ENCODE measurements at regions not wholly inside any gene's neighbourhood (a gene's known extent, or its start where the extent isn't known, plus 50 kb on each side); places are given as distances from the start of the nearest gene placed in this dataset.
"Not testable (repeated sequence)": the region's sequence is repeated elsewhere in the genome, so short reads cannot be mapped to it uniquely, and the experiment has no call there.

DNA sequence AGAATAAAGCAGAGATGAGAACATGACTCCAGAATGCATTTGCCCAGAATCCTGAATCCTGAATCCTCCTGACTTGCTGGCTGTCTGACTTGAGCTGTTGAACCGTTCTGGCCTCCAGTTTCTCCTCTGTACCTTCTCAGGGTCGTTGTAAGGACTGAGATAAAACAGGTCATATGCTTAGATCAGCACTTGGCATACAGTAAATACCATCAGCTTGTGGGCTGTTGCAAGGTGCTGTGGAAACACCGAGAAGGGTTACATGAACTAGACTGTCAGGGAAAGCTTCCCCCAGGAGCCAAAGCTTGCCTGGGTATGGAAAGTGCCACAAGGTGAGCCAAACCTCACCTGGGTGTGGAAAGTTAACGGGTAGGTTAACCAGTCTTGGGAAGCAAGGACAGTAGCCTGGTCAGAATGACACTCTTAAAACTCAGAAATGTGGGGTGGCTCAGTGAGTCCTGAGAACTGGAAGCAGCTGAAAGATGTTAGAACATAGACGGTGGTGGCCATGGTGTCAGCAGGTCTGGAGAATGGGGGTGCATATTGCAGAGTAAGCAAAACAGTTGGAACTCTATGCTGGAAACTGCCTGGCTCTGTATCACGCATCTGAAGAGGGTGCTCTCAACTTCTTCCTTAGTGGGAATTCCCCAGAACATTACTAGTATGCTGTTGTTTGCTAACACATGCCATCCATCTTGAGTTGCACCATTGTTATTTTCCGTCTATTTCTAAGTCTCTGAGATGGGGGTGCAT is 105.3 kb upstream of the DYRK2 start:
- H4K20me1 ChIP-seq (ENCODE audit: insufficient read depth), result no peaks in the 10 kb centered on the region
- intact Hi-C loops (cut with micrococcal nuclease; ENCODE audit: unreplicated experiment), result no loop called here
- H3K9me2 ChIP-seq (ENCODE audit: insufficient read depth), result no peaks in the 10 kb centered on the region
- no peak overlapping the region for H3K27ac ChIP-seq
- H3K79me2 ChIP-seq (ENCODE audit: low read depth), result no peaks in the 10 kb centered on the region
- no peaks in the 10 kb centered on the region for H3K9me3 ChIP-seq (ENCODE audit: insufficient read depth, low read depth)
- BruUV-seq (replicated peaks), result no TSS peak
- H2AFZ ChIP-seq, result no peak overlapping the region
- H3K4me1 ChIP-seq (replicated peaks; ENCODE audit: insufficient read depth), result no peaks in the 10 kb centered on the region
- H3K36me3 ChIP-seq (ENCODE audit: low read depth), result no peaks in the 10 kb centered on the region
- H3F3A ChIP-seq (ENCODE audit: insufficient read depth, low read depth), result no peaks in the 10 kb centered on the region
- no peak overlapping the region for H3K4me2 ChIP-seq
- no peaks in the 10 kb centered on the region for H3K27me3 ChIP-seq (ENCODE audit: insufficient read depth, low read depth)
- DNase-seq, result no peak
- ChIA-PET CTCF (no interaction called here), POLR2A (ENCODE audit: unreplicated experiment) (interaction anchor here (0.6 kb wide), 1 partner anchor 726 kb away, joined by 5 read pairs; no protein-coding TSS in a partner anchor)
- TF ChIP-seq, protein P1, sequence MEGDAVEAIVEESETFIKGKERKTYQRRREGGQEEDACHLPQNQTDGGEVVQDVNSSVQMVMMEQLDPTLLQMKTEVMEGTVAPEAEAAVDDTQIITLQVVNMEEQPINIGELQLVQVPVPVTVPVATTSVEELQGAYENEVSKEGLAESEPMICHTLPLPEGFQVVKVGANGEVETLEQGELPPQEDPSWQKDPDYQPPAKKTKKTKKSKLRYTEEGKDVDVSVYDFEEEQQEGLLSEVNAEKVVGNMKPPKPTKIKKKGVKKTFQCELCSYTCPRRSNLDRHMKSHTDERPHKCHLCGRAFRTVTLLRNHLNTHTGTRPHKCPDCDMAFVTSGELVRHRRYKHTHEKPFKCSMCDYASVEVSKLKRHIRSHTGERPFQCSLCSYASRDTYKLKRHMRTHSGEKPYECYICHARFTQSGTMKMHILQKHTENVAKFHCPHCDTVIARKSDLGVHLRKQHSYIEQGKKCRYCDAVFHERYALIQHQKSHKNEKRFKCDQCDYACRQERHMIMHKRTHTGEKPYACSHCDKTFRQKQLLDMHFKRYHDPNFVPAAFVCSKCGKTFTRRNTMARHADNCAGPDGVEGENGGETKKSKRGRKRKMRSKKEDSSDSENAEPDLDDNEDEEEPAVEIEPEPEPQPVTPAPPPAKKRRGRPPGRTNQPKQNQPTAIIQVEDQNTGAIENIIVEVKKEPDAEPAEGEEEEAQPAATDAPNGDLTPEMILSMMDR (conservative IDR thresholded peaks at IDR 0.05), result no peak
- TF ChIP-seq EZH2 (IDR thresholded peaks at IDR 0.05; ENCODE audit: low read depth), result no peak
- H3K4me3 ChIP-seq, result no peak overlapping the region

DNA sequence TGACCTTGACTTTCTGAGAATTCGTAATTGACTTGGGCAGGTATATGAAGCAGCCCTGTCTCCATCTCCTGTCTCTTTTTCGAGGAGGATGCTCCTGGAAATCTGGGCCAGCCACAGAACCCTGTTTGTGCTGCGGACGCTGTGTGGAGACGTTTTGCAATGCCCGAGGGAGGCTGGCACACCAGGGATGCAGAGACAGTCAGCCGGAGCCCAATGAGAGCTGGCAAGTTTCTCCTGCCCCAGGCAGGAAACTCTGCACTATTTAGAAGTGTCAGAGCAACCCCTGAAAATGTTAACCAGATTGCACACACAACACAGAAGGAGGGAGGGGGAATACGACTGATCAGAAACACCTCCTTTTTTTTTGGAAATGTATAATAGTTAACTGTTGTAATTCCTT is 103.2 kb upstream of the DYRK2 start:
- no peak for DNase-seq
- Histone ChIP-seq H3K27ac (no peak overlapping the region), H3K27me3 (ENCODE audit: insufficient read depth, low read depth) (no peaks in the 10 kb centered on the region), H3K9me3 (ENCODE audit: insufficient read depth, low read depth) (no peaks in the 10 kb centered on the region), H3K9me2 (ENCODE audit: insufficient read depth) (no peaks in the 10 kb centered on the region), H3F3A (ENCODE audit: insufficient read depth, low read depth) (no peaks in the 10 kb centered on the region), H2AFZ (no peak overlapping the region), H3K36me3 (ENCODE audit: low read depth) (no peaks in the 10 kb centered on the region), H4K20me1 (ENCODE audit: insufficient read depth) (no peaks in the 10 kb centered on the region), H3K4me2 (no peak overlapping the region), H3K4me3 (no peak overlapping the region), H3K4me1 (replicated peaks; ENCODE audit: insufficient read depth) (no peaks in the 10 kb centered on the region), H3K79me2 (ENCODE audit: low read depth) (no peaks in the 10 kb centered on the region)
- ChIA-PET POLR2A (ENCODE audit: unreplicated experiment) (no interaction called here), CTCF (no interaction called here)
- TF ChIP-seq, protein P1 (conservative IDR thresholded peaks at IDR 0.05), result no peak
- intact Hi-C loops (cut with micrococcal nuclease; ENCODE audit: unreplicated experiment), result no loop called here
- BruUV-seq (replicated peaks), result no TSS peak

DNA sequence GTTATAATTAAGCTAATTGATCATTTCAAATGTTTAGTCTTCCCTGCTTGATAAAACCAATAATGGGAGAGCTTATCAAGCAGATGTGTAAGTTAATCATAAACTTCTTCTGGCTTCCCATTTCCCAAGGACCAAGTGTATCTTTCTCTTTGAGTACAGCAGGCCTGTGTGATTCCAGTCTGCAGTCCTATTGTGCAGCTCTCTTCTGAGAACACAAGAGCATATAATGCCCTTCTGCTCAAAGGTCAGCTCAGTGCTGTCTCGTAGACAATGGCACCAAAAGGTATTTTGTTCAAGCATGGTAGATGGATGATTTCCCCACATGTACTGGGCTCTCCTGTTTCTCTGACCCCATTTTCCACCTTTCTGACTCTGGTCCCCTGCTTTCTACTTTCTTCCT is 101.8 kb upstream of the DYRK2 start:
- H2AFZ ChIP-seq, result no peak overlapping the region
- H3K27me3 ChIP-seq (ENCODE audit: insufficient read depth, low read depth), result no peaks in the 10 kb centered on the region
- H3K9me2 ChIP-seq (ENCODE audit: insufficient read depth), result no peaks in the 10 kb centered on the region
- H3K27ac ChIP-seq, result no peak overlapping the region
- no peaks in the 10 kb centered on the region for H3F3A ChIP-seq (ENCODE audit: insufficient read depth, low read depth)
- H3K9me3 ChIP-seq (ENCODE audit: insufficient read depth, low read depth), result no peaks in the 10 kb centered on the region; the same call in 1 of the 2 replicates
- no peaks in the 10 kb centered on the region for H4K20me1 ChIP-seq (ENCODE audit: insufficient read depth)
- BruUV-seq (replicated peaks), result no TSS peak
- no peak for DNase-seq
- no peak overlapping the region for H3K4me3 ChIP-seq
- CTCF ChIA-PET, result no interaction called here
- no peaks in the 10 kb centered on the region for H3K79me2 ChIP-seq (ENCODE audit: low read depth)
- POLR2A ChIA-PET (ENCODE audit: unreplicated experiment), result interaction anchor here (0.6 kb wide), 1 partner anchor 379 kb away, joined by 10 read pairs; no protein-coding TSS in a partner anchor
- intact Hi-C loops (cut with micrococcal nuclease; ENCODE audit: unreplicated experiment), result no loop called here
- TF ChIP-seq, protein P1 (conservative IDR thresholded peaks at IDR 0.05), result no peak
- TF ChIP-seq EZH2 (IDR thresholded peaks at IDR 0.05; ENCODE audit: low read depth), result no peak
- no peaks in the 10 kb centered on the region for H3K4me1 ChIP-seq (replicated peaks; ENCODE audit: insufficient read depth)
- no peak overlapping the region for H3K4me2 ChIP-seq
- H3K36me3 ChIP-seq (ENCODE audit: low read depth), result no peaks in the 10 kb centered on the region

DNA sequence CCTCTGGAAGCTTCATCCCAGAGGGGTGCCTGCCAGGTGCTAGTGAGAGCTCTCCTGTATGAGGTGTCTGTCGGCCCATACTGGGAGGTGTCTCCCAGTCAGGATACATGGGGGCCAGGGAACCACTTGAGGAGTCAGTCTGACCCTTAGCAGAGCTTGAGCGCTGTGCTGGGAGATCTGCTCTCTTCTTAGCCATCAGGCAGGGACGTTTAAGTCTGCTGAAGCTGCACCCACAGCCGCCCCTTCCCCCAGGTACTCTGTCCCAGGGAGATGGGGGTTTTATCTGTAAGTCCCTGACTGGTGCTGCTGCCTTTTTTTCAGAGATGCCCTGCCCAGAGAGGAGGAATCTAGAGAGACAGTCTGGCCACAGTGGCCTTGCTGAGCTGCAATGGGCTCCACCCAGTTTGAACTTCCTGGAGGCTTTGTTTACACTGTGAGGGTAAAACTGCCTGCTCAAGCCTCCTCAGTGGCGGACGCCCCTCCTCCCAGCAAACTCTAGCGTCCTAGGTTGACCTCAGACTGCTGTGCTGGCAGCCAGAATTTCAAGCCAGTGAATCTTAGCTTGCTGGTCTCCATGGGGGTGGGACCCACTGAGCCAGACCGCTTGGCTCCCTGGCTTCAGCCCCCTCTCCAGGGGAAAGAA is 93.3 kb upstream of the DYRK2 start:
- BruUV-seq (replicated peaks); H3K27me3 ChIP-seq (ENCODE audit: insufficient read depth, low read depth); H3F3A ChIP-seq (ENCODE audit: insufficient read depth, low read depth); H2AFZ ChIP-seq; H3K79me2 ChIP-seq (ENCODE audit: low read depth); H3K27ac ChIP-seq; intact Hi-C loops (cut with micrococcal nuclease; ENCODE audit: unreplicated experiment); H3K9me3 ChIP-seq (ENCODE audit: insufficient read depth, low read depth); H4K20me1 ChIP-seq (ENCODE audit: insufficient read depth); H3K9me2 ChIP-seq (ENCODE audit: insufficient read depth); H3K4me3 ChIP-seq; H3K4me1 ChIP-seq (replicated peaks; ENCODE audit: insufficient read depth); H3K36me3 ChIP-seq (ENCODE audit: low read depth): not testable (repeated sequence)
- H3K4me2 ChIP-seq, result peak overlapping the region; percentile 51; the same call in 1 of the 2 replicates
- DNase-seq, result peak; percentile 41 to 65
- ChIA-PET POLR2A (ENCODE audit: unreplicated experiment) (interaction anchor here (0.6 to 0.8 kb wide), 3 partner anchors 21 to 45 kb away, joined by 3 to 7 read pairs (median 3); no protein-coding TSS in a partner anchor), CTCF (interaction anchor here (0.6 kb wide), 1 partner anchor 199 kb away, joined by 10 read pairs; no protein-coding TSS in a partner anchor)
